Astrocyte (in vitro differentiated cells and primary cell): ENCODE measurements at regions not wholly inside any gene's neighbourhood (a gene's known extent, or its start where the extent isn't known, plus 50 kb on each side); places are given as distances from the start of the nearest gene placed in this dataset.

Experiments
- CTCF ChIP-seq: IDR thresholded peaks from 2 replicates; pipeline ENCODE4 v1.5.1; 2011; ENCODE audit warnings: low read depth, mild to moderate bottlenecking, inconsistent platforms, low read length, moderate library complexity; ENCODE audit not compliant: insufficient read depth
- EZH2 ChIP-seq: IDR thresholded peaks from 2 replicates; pipeline ENCODE4 v1.6.1; 2012; ENCODE audit warnings: mild to moderate bottlenecking, low read length, inconsistent platforms; ENCODE audit not compliant: insufficient read depth

GRCh38 chr2:43138441-43138840 lies 88.0 kb downstream of the ZFP36L2 start:
- TF ChIP-seq CTCF (no peak), EZH2 (no peak)
